SH-SY5Y (cell line): ENCODE measurements at regions not wholly inside any gene's neighbourhood (a gene's known extent, or its start where the extent isn't known, plus 50 kb on each side); places are given as distances from the start of the nearest gene placed in this dataset.

Source experiments
- GATA2 ChIP-seq: IDR thresholded peaks from 2 replicates; pipeline ENCODE4 v1.6.1; 2011; ENCODE audit warnings: mild to moderate bottlenecking, low read depth, low read length
- GATA3 ChIP-seq: IDR thresholded peaks from 2 replicates; pipeline ENCODE4 v1.6.1; 2011; ENCODE audit warnings: low read depth, mild to moderate bottlenecking, low read length, moderate library complexity

- TF ChIP-seq GATA2 (no peak), GATA3 (no peak)
Observed at GRCh38 chr5:74529101-74529500, 111.4 kb downstream of the ENC1 start.
